DMS153 (cell line): ENCODE measurements at regions not wholly inside any gene's neighbourhood (a gene's known extent, or its start where the extent isn't known, plus 50 kb on each side); places are given as distances from the start of the nearest gene placed in this dataset.
A peak's percentile ranks its signal among the peaks of the same experiment; 100 is the strongest.

ENCODE experiments used
- DNase-seq: peaks from one replicate; lab custom pipeline; 2025; lab: John Stamatoyannopoulos, UW

GRCh38 chr10:128221807-128222206 is 95.6 kb upstream of the MKI67 start:
- DNase-seq = no peak

- DNase-seq = no peak
Measured at GRCh38 chr10:128222332-128222849, 96.2 kb upstream of the MKI67 start.

- no peak for DNase-seq
Measured at GRCh38 chr10:128230401-128230800, 104.2 kb upstream of the MKI67 start.

GRCh38 chr10:128233422-128233821 is 107.2 kb upstream of the MKI67 start:
- no peak for DNase-seq

- DNase-seq = no peak
Measured at GRCh38 chr10:128237710-128238109, 111.5 kb upstream of the MKI67 start.

- DNase-seq = no peak
Measured at GRCh38 chr10:128241023-128241422, 114.8 kb upstream of the MKI67 start.

- DNase-seq = no peak
Measured at GRCh38 chr10:128242641-128243040, 116.4 kb upstream of the MKI67 start.

GRCh38 chr10:128245026-128245425 is 118.8 kb upstream of the MKI67 start:
- DNase-seq = no peak

GRCh38 chr10:128247576-128247975 is 121.4 kb upstream of the MKI67 start:
- DNase-seq = no peak

- no peak for DNase-seq
Measured at GRCh38 chr10:128254476-128254875, 128.3 kb upstream of the MKI67 start.

- no peak for DNase-seq
Measured at GRCh38 chr10:128257428-128257827, 131.2 kb upstream of the MKI67 start.

GRCh38 chr10:128258421-128258976 is 132.3 kb upstream of the MKI67 start:
- DNase-seq = no peak

- DNase-seq = peak; percentile 38
Measured at GRCh38 chr10:128263891-128264688, 137.9 kb upstream of the MKI67 start.

GRCh38 chr10:128265596-128265995 is 139.4 kb upstream of the MKI67 start:
- no peak for DNase-seq

- no peak for DNase-seq
Measured at GRCh38 chr10:128267581-128267980, 141.4 kb upstream of the MKI67 start.

GRCh38 chr10:128268015-128268722 is 141.9 kb upstream of the MKI67 start:
- DNase-seq = peak; percentile 60

- peak; percentile 30 for DNase-seq
Measured at GRCh38 chr10:128274938-128275337, 148.7 kb upstream of the MKI67 start.

- no peak for DNase-seq
Measured at GRCh38 chr10:128275388-128276177, 149.4 kb upstream of the MKI67 start.

- no peak for DNase-seq
Measured at GRCh38 chr10:128277267-128277840, 151.1 kb upstream of the MKI67 start.

GRCh38 chr10:128278362-128278761 is 152.1 kb upstream of the MKI67 start:
- DNase-seq = no peak

GRCh38 chr10:128280271-128280670 is 154.0 kb upstream of the MKI67 start:
- no peak for DNase-seq

- no peak for DNase-seq
Measured at GRCh38 chr10:128281343-128281742, 155.1 kb upstream of the MKI67 start.
